ENCODE measurements at regions not wholly inside any gene's neighbourhood (a gene's known extent, or its start where the extent isn't known, plus 50 kb on each side); places are given as distances from the start of the nearest gene placed in this dataset.
A peak's percentile ranks its signal among the peaks of the same experiment; 100 is the strongest.
"Not testable (repeated sequence)": the region's sequence is repeated elsewhere in the genome, so short reads cannot be mapped to it uniquely, and the experiment has no call there.

- DNase-seq = no peak
Observed at GRCh38 chr7:51472873-51473272, 156.3 kb upstream of the COBL start.

GRCh38 chr7:51471981-51472296 is 155.3 kb upstream of the COBL start:
- no peak for DNase-seq

GRCh38 chr7:51471210-51471980 is 154.8 kb upstream of the COBL start:
- DNase-seq = no peak

GRCh38 chr7:51467384-51468017 is 150.9 kb upstream of the COBL start:
- DNase-seq = no peak

GRCh38 chr7:51459809-51460208 is 143.2 kb upstream of the COBL start:
- no peak for DNase-seq

GRCh38 chr7:51458693-51459092 is 142.1 kb upstream of the COBL start:
- no peak for DNase-seq

- no peak for DNase-seq
Observed at GRCh38 chr7:51457079-51457478, 140.5 kb upstream of the COBL start.

GRCh38 chr7:51456431-51457060 is 139.9 kb upstream of the COBL start:
- DNase-seq = no peak

- DNase-seq = no peak
Observed at GRCh38 chr7:51455948-51456347, 139.3 kb upstream of the COBL start.

- no peak for DNase-seq
Observed at GRCh38 chr7:51455513-51455912, 138.9 kb upstream of the COBL start.

GRCh38 chr7:51455086-51455485 is 138.5 kb upstream of the COBL start:
- DNase-seq = no peak

- no peak for DNase-seq
Observed at GRCh38 chr7:51452694-51453093, 136.1 kb upstream of the COBL start.

- no peak for DNase-seq
Observed at GRCh38 chr7:51451751-51452476, 135.3 kb upstream of the COBL start.

- no peak for DNase-seq
Observed at GRCh38 chr7:51450541-51450940, 133.9 kb upstream of the COBL start.

- no peak for DNase-seq
Observed at GRCh38 chr7:51446785-51447184, 130.2 kb upstream of the COBL start.

GRCh38 chr7:51446356-51446755 is 129.7 kb upstream of the COBL start:
- no peak for DNase-seq

- no peak for DNase-seq
Observed at GRCh38 chr7:51444936-51445335, 128.3 kb upstream of the COBL start.

GRCh38 chr7:51430480-51431086 is 114.0 kb upstream of the COBL start:
- peak; percentile 29 for DNase-seq

- no peak for DNase-seq
Observed at GRCh38 chr7:51428217-51428887, 111.7 kb upstream of the COBL start.

- DNase-seq = no peak
Observed at GRCh38 chr7:51426163-51426562, 109.6 kb upstream of the COBL start.

- DNase-seq = not testable (repeated sequence)
Observed at GRCh38 chr7:51409934-51410333, 93.3 kb upstream of the COBL start.

GRCh38 chr7:51397608-51398007 is 81.0 kb upstream of the COBL start:
- not testable (repeated sequence) for DNase-seq

Data from fibroblast of skin of scalp (primary cell).